NCI-H524 (cell line): ENCODE measurements at regions not wholly inside any gene's neighbourhood (a gene's known extent, or its start where the extent isn't known, plus 50 kb on each side); places are given as distances from the start of the nearest gene placed in this dataset.
A peak's percentile ranks its signal among the peaks of the same experiment; 100 is the strongest.
"Not testable (repeated sequence)": the region's sequence is repeated elsewhere in the genome, so short reads cannot be mapped to it uniquely, and the experiment has no call there.

ENCODE experiments used
- DNase-seq, 2 experiments: peaks; one replicate each; lab custom pipeline; 2025; lab: John Stamatoyannopoulos, UW

DNA sequence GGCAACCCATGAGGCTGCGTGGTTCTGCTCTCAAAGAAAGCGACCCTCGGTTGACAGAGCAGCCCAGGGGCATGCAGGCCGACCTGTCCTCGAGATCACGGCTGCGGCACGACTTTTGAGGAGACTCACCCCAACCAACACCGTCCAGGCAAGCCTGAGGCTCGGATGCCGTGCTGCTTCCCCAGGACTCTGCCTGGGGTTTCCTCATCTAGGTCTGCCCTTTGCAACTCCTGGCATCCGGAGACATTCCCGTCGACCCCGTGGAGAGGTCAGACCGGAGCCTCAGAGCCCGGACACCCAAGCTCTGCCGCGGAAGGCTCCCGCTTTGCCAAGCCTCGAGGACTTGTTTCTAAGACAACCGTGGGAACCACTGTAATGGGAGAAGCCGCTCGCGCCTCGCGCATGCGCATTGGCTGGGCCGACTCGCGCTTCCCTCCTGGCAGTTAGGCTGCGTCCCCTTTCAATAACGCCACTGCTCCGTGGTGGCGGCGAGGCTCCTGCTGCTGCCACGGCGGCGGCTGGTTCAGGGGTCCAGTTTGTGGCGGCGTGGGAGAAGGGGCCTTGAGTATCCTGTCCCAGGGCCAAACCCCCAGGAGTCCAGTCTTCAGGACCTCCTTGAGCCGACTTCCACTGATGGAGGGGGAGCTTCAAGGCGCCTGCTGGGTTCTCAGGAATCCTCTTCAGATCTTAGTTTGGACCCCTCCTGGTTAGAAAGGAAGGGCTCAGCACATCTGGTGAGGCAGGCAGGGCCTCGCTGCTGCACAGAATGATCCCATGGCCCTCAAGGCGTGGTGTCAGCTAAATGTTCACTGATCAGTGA, 101.7 kb upstream of the ZNF337 start:
- not testable (repeated sequence) for DNase-seq

DNA sequence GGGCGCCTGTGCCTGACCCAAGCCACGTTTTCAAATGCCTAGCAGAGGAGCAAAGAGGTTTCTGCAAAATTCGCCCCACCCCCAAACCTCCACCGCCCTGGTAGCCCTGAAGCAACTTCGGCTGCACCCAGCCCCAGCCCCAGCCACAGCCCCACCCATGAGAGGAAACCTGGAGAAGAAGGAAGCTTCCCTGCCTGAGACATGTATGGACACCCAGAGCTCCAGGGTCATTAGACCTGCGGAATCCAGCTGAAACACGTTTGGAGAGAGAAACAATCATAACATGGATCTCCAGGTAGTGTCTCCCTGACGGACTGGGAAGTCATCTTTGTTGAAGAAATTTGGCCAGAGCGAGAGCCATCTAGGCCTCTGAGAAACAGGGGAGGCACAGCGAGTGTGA, 100.4 kb upstream of the ZNF337 start:
- DNase-seq, result not testable (repeated sequence)

DNA sequence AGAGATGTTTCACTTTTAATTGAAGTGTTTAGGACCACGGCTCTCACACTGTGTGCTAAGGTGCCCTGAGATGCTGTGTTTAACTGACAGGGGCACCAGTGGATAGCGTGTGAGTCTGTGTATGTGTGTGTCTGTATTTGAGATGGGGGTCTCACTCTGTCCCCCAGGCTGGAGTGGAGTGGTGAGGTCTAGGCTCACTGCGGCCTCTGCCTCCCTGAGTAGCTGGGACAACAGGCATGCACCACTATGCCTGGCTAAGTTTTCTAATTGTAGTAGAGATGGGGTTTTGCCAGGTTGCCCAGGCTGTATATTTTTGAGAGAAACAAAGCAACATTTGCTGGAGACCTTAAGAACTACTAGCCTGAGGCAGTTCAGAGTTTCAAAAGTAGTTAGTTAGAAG, 80.6 kb upstream of the ZNF337 start:
- not testable (repeated sequence) for DNase-seq

DNA sequence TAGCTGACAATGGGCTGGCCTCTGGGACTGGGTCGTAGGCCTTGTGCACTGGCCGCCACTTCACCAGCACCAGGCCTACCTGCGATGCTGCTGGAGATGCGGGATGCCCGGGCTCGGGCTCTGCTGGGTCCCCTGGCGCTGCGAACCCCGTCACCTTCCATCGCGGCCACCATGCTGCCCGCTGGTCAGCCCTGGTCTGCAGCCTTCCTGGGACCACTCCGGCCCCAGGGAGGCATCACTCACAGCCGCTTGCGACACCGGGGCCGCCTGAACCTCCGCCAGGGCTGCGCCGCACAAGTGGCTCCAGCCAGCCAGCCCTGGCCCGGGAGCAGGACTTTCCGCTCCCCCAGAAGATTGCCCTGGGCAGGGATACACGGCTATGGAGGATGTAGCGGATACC, 78.1 kb upstream of the ZNF337 start:
- not testable (repeated sequence) for DNase-seq

DNA sequence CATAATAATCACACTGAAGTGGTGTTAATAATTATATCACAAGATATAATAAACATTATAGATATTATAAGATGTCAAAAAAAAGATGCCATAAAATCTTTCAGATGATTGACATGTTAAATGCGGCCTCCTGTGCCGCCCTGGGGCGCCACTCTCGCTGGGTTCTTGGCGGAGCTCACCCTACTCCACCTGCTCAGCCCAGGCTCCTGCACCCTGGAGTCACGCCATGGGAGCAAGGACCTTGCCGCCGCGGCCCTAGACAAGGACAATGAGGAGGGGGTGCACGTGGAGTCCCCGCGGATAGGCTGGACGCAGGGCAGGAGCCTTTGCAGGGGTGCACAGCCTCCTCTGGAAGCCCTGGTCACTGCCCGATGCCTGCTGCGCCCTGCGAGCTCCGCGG, 77.5 kb upstream of the ZNF337 start:
- DNase-seq, result not testable (repeated sequence)

DNA sequence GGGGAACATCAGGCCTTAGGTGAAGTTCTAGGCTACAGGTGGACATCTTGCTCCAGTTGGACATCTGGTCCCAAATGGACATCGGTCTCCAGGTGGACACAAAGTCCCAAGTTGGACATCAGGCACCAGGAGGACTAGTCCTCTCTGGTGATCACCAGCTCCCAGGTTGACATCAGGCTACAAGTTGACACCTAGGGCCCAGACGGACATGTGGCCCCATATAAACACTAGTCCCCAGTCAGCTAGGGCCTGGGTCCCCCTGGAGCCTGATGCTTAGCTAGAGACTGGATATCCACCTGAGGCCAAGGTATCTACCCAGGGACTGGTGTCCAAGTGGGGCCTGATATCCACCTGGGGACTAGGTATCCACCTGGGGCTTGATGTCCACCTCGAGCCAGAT, 75.8 kb upstream of the ZNF337 start:
- DNase-seq, result not testable (repeated sequence)

DNA sequence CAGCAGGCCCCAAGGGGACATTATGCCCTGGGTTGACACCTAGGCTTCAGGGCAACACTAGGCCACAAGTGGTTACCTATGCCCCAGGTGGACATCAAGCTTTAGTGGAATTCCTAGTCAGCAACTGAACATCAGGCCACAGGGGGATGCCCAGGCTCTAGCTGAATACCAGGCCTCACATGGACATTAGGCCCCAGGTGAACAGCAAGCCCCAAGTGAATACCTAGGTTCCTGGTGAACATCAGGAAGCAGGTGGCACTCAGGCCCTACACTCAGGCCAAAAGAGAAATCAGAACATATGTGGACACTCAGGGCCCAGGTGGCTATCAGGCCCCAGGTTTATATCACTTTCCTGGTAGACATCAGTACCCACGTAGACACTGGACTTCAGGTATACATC, 75.2 kb upstream of the ZNF337 start:
- DNase-seq, result not testable (repeated sequence)

DNA sequence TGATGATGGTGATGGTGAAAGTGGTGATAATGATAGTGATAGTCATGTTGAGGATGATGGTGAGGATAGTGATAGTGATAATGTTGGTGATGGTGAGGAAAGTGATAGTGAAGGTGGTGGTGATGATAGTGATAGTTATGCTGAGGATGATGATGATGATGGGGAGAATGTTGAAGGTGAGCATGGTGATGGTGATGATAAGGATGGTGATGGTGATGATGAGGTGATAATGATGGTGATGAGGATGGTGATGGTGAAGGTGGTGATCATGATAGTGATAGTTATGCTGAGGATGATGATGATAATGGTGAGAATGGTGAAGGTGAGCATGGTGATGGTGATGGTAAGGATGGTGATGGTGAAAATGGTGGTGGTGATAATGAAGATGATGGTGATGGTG, 64.9 kb upstream of the ZNF337 start:
- no peak for DNase-seq

DNA sequence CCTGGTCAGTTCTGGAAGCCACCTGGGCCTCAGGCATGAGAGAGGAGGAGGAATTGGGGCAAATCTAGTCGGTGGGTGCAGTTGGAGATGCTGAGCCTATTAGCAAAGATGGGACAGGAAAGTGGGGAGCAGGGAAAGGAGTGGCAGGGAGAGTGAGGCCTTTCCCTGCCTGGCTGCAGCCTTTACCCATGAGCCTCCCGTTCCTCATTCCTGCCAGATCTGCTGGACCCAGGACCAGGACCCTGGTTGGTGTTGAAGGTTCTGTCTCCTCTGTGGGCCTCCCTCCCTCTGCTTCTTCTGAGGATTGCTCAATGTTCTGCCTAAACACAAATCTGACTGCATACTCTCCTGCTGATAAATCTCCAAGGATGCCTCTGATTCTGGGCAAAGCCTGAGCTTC, 64.4 kb upstream of the ZNF337 start:
- DNase-seq, result not testable (repeated sequence)

DNA sequence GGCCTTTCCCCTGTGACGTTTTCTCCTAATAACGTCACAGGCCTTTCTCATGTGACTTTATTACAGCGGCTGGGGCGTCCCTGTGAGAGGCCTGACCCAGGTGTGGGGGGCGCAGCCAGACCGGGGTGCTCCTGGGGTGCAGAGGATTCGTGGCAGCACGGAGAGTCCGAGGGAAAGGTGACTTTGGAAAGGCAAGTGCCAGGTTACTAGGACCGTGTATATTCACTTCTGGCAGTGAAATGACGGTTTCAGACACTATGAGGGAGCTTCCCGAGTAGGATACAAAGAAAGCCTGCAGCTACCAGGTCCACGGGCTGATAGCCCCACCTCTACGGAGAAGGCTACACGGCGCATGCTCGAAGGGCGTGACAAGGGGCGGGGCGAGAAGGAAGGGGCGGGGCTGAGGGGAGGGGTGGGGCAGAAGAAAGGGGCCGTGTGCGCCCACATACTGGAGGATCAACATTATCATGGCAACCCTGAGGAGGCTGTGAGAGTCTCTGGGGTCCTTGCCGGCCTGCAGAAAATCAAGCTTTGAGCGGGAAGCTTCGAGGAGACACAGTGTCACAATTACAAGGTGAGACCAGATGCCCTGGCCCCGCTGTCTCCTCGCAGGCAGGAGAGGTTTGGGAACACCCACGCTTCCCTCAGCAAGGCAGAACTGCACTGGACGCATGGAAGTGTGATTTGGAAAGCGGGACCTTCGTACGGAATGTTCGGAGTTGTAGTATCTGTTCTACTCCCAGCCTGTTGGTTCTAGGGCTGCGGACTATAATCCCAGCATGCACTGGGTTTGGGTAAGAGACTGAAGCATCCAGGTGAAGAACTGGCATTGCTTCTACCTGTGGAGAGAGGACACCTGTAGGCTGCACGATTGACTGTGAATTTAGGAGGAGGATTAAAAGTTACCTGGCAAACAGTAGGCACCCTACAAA, 54.4 kb upstream of the ZNF337 start:
- DNase-seq, result peak; percentile 11 to 34

DNA sequence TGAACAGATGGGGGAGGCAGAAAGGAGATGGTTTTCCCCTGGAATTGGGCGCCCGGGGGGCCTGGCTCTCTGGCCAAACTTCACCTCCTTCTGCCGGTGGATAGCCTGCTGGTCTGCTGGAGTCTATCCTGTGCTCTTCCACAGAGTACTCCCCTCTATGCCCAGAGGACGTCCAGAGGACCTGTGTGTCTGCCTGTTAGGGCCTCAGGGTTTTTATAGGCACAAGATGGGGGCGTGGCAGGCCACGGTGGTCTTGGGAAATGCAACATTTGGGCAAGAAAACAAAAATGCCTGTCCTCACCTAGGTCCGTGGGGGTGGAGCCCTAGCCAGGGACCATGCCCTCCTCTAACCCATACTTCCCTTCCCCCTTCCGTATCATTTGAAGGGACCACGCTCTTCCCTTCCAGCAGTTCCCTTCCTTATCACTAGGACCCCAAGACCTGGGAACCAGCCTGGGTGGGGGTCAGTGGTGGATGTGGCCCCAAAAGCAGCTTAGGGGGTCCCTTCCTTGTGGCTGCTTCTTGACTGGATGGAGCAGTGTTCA, 53.6 kb upstream of the ZNF337 start:
- no peak for DNase-seq

DNA sequence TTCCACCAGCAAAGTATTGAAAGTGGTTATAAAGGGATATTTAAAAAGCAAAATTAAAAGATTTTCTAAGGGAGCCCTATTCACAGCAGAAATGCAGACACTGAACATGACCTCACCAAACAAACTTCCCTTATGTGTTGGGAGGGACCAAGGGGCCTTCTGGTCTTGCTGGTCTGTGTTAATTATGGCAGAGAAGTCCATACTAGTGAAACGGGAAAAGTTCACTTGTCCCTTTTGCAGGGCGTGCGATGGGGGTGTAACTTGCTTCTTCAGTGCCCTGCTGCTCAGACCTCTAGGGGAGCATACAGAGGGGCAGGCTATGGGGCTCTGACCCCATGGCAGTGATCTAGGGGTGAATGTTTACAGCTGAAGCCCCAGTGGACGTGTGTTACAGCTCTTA, 53.0 kb upstream of the ZNF337 start:
- no peak for DNase-seq
